ENCODE measurements at regions not wholly inside any gene's neighbourhood (a gene's known extent, or its start where the extent isn't known, plus 50 kb on each side); places are given as distances from the start of the nearest gene placed in this dataset.

GRCh38 chr1:81392526-81393226, 408.1 kb upstream of the ADGRL2 start:
- Histone ChIP-seq H3K27ac (no peak overlapping the region), H3K4me1 (replicated peaks) (no peaks in the 10 kb centered on the region), H3K36me3 (no peaks in the 10 kb centered on the region), H3K27me3 (replicated peaks; ENCODE audit: insufficient read depth) (no peaks in the 10 kb centered on the region), H3K4me3 (no peak overlapping the region), H3K9me3 (no peaks in the 10 kb centered on the region)
- TF ChIP-seq CTCF (IDR thresholded peaks at IDR 0.05) (no peak), POLR2A (IDR thresholded peaks at IDR 0.05) (no peak), POLR2AphosphoS5 (IDR thresholded peaks at IDR 0.05) (no peak)
- no peak for DNase-seq (ENCODE audit: low spot score)
- intact Hi-C loops (cut with DNase I), result no loop called here

GRCh38 chr1:81391125-81391828, 409.5 kb upstream of the ADGRL2 start:
- 63% methylated on average over 4 of the region's 4 CpGs for WGBS
- H3K4me1 ChIP-seq (replicated peaks), result no peaks in the 10 kb centered on the region

GRCh38 chr1:81388435-81388834, 412.3 kb upstream of the ADGRL2 start:
- no peaks in the 10 kb centered on the region for H3K36me3 ChIP-seq
- WGBS, result 97% methylated on average over 4 of the region's 4 CpGs
- no peak overlapping the region for H3K4me3 ChIP-seq
- intact Hi-C loops (cut with DNase I), result no loop called here
- H3K9me3 ChIP-seq, result no peaks in the 10 kb centered on the region
- DNase-seq (ENCODE audit: low spot score), result no peak
- TF ChIP-seq POLR2A (IDR thresholded peaks at IDR 0.05), result no peak
- no peak for TF ChIP-seq POLR2AphosphoS5 (IDR thresholded peaks at IDR 0.05)
- TF ChIP-seq CTCF (IDR thresholded peaks at IDR 0.05), result no peak
- H3K27me3 ChIP-seq (replicated peaks; ENCODE audit: insufficient read depth), result no peaks in the 10 kb centered on the region
- H3K4me1 ChIP-seq (replicated peaks), result no peaks in the 10 kb centered on the region
- H3K27ac ChIP-seq, result no peak overlapping the region

More at GRCh38 chr1:81391125-81391828, 409.5 kb upstream of the ADGRL2 start:
- Histone ChIP-seq H3K9me3 (no peaks in the 10 kb centered on the region), H3K36me3 (no peaks in the 10 kb centered on the region), H3K4me3 (no peak overlapping the region), H3K27me3 (replicated peaks; ENCODE audit: insufficient read depth) (no peaks in the 10 kb centered on the region), H3K27ac (no peak overlapping the region)
- intact Hi-C loops (cut with DNase I), result no loop called here
- no peak for DNase-seq (ENCODE audit: low spot score)
- TF ChIP-seq POLR2AphosphoS5 (IDR thresholded peaks at IDR 0.05), result no peak
- TF ChIP-seq POLR2A (IDR thresholded peaks at IDR 0.05), result no peak
- no peak for TF ChIP-seq CTCF (IDR thresholded peaks at IDR 0.05)

- WGBS, result 83% methylated on average over 4 of the region's 4 CpGs
- no peak for TF ChIP-seq POLR2AphosphoS5 (IDR thresholded peaks at IDR 0.05)
- TF ChIP-seq CTCF (IDR thresholded peaks at IDR 0.05), result no peak
- no peak for TF ChIP-seq POLR2A (IDR thresholded peaks at IDR 0.05)
- H3K4me3 ChIP-seq, result no peak overlapping the region
- DNase-seq (ENCODE audit: low spot score), result no peak
- no peak overlapping the region for H3K27ac ChIP-seq
- H3K4me1 ChIP-seq (replicated peaks), result no peaks in the 10 kb centered on the region
- H3K36me3 ChIP-seq, result no peaks in the 10 kb centered on the region
- intact Hi-C loops (cut with DNase I), result no loop called here
- no peaks in the 10 kb centered on the region for H3K27me3 ChIP-seq (replicated peaks; ENCODE audit: insufficient read depth)
- H3K9me3 ChIP-seq, result no peaks in the 10 kb centered on the region
Measured at GRCh38 chr1:81387446-81387845, 413.3 kb upstream of the ADGRL2 start.

GRCh38 chr1:81382561-81382960, 418.2 kb upstream of the ADGRL2 start:
- TF ChIP-seq POLR2AphosphoS5 (IDR thresholded peaks at IDR 0.05) (no peak), CTCF (IDR thresholded peaks at IDR 0.05) (no peak), POLR2A (IDR thresholded peaks at IDR 0.05) (no peak)
- H3K4me3 ChIP-seq, result no peak overlapping the region
- H3K36me3 ChIP-seq, result no peaks in the 10 kb centered on the region
- H3K27ac ChIP-seq, result no peak overlapping the region
- intact Hi-C loops (cut with DNase I), result no loop called here
- no peaks in the 10 kb centered on the region for H3K4me1 ChIP-seq (replicated peaks)
- DNase-seq (ENCODE audit: low spot score), result no peak
- 79% methylated on average over 3 of the region's 3 CpGs for WGBS
- H3K9me3 ChIP-seq, result no peaks in the 10 kb centered on the region
- H3K27me3 ChIP-seq (replicated peaks; ENCODE audit: insufficient read depth), result no peaks in the 10 kb centered on the region

Data from prostate gland (tissue), 2 donors.